ENCODE measurements at regions not wholly inside any gene's neighbourhood (a gene's known extent, or its start where the extent isn't known, plus 50 kb on each side); places are given as distances from the start of the nearest gene placed in this dataset.
"Not testable (repeated sequence)": the region's sequence is repeated elsewhere in the genome, so short reads cannot be mapped to it uniquely, and the experiment has no call there.

DNA sequence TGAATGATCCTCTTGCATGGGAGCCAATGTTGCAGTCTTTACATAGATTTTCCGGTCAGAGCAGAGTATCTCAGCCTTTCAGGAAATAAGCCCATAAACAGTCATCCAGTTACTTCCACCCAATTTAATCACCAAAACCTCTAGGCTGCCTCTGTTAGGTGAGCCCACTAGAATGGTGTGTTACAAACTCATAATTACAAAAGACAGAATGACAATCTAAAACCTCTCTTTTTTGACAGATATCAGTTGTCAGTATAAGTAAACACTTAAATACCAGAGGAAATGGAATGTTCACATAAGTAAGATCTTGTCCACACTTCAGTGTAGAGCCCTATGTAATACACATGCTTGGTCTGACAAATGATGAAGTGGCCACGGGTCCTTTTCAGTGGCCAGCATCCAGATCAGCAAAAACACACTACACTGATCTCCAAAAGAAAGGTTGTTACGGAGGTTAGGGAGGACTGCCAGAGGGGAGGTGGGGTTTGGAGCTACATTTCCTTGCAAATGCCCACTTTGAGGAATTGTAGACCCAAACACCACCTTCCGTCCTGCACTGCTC, 71.3 kb upstream of the FBXO28 start:
- H3K4me3 ChIP-seq (ENCODE audit: low read depth, low read length), result no peak overlapping the region
- no peak for DNase-seq (ENCODE audit: low read depth)
- TF ChIP-seq, protein P1, sequence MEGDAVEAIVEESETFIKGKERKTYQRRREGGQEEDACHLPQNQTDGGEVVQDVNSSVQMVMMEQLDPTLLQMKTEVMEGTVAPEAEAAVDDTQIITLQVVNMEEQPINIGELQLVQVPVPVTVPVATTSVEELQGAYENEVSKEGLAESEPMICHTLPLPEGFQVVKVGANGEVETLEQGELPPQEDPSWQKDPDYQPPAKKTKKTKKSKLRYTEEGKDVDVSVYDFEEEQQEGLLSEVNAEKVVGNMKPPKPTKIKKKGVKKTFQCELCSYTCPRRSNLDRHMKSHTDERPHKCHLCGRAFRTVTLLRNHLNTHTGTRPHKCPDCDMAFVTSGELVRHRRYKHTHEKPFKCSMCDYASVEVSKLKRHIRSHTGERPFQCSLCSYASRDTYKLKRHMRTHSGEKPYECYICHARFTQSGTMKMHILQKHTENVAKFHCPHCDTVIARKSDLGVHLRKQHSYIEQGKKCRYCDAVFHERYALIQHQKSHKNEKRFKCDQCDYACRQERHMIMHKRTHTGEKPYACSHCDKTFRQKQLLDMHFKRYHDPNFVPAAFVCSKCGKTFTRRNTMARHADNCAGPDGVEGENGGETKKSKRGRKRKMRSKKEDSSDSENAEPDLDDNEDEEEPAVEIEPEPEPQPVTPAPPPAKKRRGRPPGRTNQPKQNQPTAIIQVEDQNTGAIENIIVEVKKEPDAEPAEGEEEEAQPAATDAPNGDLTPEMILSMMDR (IDR thresholded peaks at IDR 0.05; ENCODE audit: low read depth, low read length, missing control alignments), result no peak
- in situ Hi-C loops (cut with HindIII; ENCODE audit: low sequenced_read_pairs), result no loop called here

DNA sequence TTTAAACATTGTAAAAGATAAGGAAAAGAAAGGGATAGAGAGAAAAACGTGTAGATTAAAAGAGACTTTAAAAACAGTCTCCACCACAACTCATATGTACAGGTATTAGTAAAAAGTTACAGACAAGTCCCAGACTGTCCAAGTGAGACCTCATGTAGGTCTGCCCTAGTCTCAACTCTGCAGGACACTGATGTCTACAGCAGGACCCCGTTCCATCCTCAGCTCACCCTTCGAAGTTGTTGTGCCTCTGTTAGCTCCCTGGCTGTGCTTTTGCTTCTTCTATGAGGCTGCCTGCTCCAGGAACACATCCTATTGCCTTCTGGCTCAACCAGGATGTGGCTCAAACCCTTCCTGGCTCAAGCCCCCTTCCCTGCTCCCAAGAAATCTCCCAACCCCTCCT, 72.9 kb upstream of the FBXO28 start:
- TF ChIP-seq, protein P1 (IDR thresholded peaks at IDR 0.05; ENCODE audit: low read depth, low read length, missing control alignments), result no peak
- in situ Hi-C loops (cut with HindIII; ENCODE audit: low sequenced_read_pairs), result no loop called here
- H3K4me3 ChIP-seq (ENCODE audit: low read depth, low read length), result no peak overlapping the region
- DNase-seq (ENCODE audit: low read depth), result no peak

- H3K4me3 ChIP-seq (ENCODE audit: low read depth, low read length); DNase-seq (ENCODE audit: low read depth); in situ Hi-C loops (cut with HindIII; ENCODE audit: low sequenced_read_pairs): not testable (repeated sequence)
These were observed 73.5 kb upstream of the FBXO28 start for GRCh38 chr1:224040423-224040822.

DNA sequence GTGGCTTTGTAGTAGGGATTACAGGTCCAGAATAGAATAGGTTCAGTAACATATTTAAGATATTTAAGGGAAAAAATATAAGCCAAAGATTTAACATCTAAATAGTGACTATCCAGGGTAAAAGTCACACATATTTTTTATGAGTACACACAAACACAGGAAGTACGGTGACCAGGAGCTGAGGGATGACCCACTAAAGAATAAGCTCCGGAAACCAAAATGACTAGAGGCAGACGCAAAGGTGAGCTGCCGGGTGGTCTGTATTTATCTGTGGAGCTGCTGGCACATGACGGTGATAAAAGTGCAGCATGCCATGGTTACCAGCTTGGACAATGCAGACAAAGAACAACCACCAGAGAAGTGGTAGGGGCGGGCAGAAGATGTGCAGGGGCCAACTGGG, 73.9 kb upstream of the FBXO28 start:
- DNase-seq (ENCODE audit: low read depth); in situ Hi-C loops (cut with HindIII; ENCODE audit: low sequenced_read_pairs); H3K4me3 ChIP-seq (ENCODE audit: low read depth, low read length): not testable (repeated sequence)

GRCh38 chr1:224038832-224039231, 75.1 kb upstream of the FBXO28 start:
- DNase-seq (ENCODE audit: low read depth); H3K4me3 ChIP-seq (ENCODE audit: low read depth, low read length); in situ Hi-C loops (cut with HindIII; ENCODE audit: low sequenced_read_pairs): not testable (repeated sequence)

- DNase-seq (ENCODE audit: low read depth); H3K4me3 ChIP-seq (ENCODE audit: low read depth, low read length); in situ Hi-C loops (cut with HindIII; ENCODE audit: low sequenced_read_pairs): not testable (repeated sequence)
These were observed 76.5 kb upstream of the FBXO28 start for GRCh38 chr1:224037362-224037761.

- in situ Hi-C loops (cut with HindIII; ENCODE audit: low sequenced_read_pairs); DNase-seq (ENCODE audit: low read depth); H3K4me3 ChIP-seq (ENCODE audit: low read depth, low read length): not testable (repeated sequence)
These were observed 81.2 kb upstream of the FBXO28 start for GRCh38 chr1:224032608-224033276.

DNA sequence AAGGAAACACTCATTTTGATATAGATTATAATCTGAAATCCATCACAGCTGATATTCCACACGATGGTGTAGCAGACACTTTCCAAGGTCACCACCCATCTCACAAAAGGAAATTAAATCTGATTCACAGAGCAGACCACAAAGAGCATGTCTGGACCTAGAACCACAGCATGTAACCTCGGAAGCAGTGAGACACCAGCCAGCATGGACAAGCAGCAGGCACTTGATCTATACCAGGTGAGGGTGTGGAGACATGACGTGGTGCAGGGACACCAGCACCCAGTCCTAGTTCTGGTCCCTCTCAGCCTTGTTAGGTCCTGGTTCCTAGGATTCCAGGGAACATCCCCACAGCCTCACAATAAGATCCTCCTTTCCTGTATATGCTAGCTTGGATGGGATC, 81.9 kb upstream of the FBXO28 start:
- in situ Hi-C loops (cut with HindIII; ENCODE audit: low sequenced_read_pairs); DNase-seq (ENCODE audit: low read depth); H3K4me3 ChIP-seq (ENCODE audit: low read depth, low read length): not testable (repeated sequence)

DNA sequence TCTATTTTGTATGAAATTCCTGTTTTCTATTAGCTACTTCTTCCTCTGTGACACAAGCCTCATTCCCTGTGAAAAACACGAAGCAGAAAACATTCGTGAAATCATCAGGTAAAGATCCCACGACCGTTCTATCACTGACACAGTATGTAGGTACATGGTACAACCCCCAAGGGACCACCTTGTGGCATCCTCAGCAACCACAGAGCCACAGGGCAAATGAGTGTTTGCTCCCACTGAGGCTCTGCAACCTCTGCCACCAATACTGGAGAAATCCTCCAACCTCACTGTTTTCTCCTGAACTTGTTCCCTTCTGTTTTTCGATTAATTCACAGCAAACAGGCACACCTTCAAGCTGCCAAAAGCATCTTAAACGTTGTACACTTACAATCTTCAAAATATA, 83.7 kb upstream of the FBXO28 start:
- H3K4me3 ChIP-seq (ENCODE audit: low read depth, low read length); DNase-seq (ENCODE audit: low read depth); in situ Hi-C loops (cut with HindIII; ENCODE audit: low sequenced_read_pairs): not testable (repeated sequence)

- H3K4me3 ChIP-seq (ENCODE audit: low read depth, low read length); DNase-seq (ENCODE audit: low read depth); in situ Hi-C loops (cut with HindIII; ENCODE audit: low sequenced_read_pairs): not testable (repeated sequence)
These were observed 84.5 kb upstream of the FBXO28 start for GRCh38 chr1:224029286-224030025.

GRCh38 chr1:224028802-224029201, 85.1 kb upstream of the FBXO28 start:
- H3K4me3 ChIP-seq (ENCODE audit: low read depth, low read length); in situ Hi-C loops (cut with HindIII; ENCODE audit: low sequenced_read_pairs); DNase-seq (ENCODE audit: low read depth): not testable (repeated sequence)

DNA sequence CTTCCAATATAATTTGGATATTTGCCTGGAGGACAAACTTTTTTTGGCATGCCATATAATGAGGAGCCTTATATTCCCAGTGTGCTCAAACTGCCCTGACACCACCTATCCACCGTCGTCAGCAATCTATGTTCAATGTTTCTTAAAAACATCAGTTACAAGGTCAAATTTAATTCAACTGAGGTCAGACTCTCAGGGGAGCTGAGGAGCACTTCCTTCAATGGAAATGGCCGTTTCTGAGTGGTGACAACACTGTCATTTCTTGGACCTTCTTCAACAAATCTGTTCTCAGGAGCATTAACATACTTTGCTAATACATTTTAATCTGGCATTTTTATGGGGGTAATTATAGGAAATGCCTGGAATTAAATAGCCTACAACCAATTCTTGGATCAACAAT, 90.8 kb upstream of the FBXO28 start:
- in situ Hi-C loops (cut with HindIII; ENCODE audit: low sequenced_read_pairs), result not testable (repeated sequence)

DNA sequence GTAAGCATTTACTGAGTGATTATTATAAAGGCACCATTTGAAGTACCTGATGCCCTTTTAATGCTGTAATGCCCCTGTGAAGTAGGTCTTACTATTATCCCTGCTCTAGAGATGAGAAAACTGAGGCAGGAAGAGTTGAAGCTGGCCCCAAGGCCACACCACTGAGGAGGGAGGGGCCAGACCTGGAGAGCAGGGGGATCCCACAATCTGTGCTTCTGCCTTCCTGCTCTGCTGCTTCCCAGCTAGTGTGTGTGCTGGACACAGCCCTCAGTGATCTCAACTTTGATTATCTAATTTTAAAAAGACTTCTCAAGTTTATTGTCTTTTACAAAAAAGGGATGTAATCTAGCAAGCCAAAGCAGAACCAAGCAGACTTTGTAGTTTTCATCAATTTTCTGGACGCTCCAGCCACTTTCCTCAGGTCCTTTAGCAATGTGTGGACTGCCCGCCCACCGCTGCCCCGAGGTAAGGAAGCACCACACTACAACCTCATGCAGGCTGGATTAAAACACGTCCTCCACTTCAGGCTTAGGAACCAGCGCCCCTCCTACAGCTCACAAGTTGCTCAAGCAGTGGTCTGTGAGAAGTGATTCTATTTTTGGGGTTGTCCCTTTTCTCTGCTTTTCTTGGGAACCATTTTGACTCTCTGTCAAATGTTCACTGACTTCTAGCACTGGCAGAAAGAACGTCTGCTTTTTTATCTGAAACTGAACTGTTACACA, 91.5 kb upstream of the FBXO28 start:
- H3K4me3 ChIP-seq (ENCODE audit: low read depth, low read length); in situ Hi-C loops (cut with HindIII; ENCODE audit: low sequenced_read_pairs); DNase-seq (ENCODE audit: low read depth): not testable (repeated sequence)

More for the DNA sequence above, 90.8 kb upstream of the FBXO28 start:
- DNase-seq (ENCODE audit: low read depth); H3K4me3 ChIP-seq (ENCODE audit: low read depth, low read length): not testable (repeated sequence)

DNA sequence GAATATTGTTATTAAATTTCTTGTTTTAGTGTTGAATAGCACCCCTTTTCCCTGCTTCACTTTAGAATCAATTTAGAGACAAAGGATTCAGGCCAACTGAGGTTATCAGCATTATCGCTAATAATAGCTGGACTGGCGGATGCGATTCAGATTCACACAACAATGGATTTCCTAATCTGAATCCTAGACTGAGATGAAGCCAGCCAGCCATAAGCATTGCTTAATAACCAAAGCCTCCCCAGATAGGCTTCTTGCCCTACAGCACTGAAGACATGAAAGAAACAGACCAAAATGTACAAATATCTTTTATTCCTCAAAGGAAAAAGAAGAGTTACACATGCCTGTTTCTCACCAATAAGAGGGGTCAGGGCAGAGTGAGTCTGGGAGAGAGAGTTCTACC, 94.0 kb upstream of the FBXO28 start:
- H3K4me3 ChIP-seq (ENCODE audit: low read depth, low read length); DNase-seq (ENCODE audit: low read depth); in situ Hi-C loops (cut with HindIII; ENCODE audit: low sequenced_read_pairs): not testable (repeated sequence)

DNA sequence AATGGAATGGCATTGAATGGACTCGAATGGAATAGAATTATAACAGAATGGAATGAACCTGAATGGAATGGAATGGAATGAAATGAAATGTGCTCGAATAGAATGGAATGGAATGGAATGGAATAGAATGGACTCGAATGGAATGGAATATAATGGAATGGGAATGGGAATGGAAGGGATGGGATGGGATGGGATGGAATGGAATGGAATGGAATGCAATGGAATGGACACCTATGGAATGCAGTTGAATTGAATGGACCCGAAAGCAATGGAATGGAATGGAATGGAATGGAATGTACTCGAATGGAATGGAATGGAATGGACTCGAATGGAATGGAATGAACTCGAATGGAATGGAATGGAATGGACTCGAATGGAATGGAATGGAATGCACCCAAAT, 98.1 kb upstream of the FBXO28 start:
- in situ Hi-C loops (cut with HindIII; ENCODE audit: low sequenced_read_pairs); H3K4me3 ChIP-seq (ENCODE audit: low read depth, low read length); DNase-seq (ENCODE audit: low read depth): not testable (repeated sequence)
